Hematopoietic multipotent progenitor cell treated with erythropoietin and hydrocortisone succinate and interleukin-3 and kit ligand, for 8 days (in vitro differentiated cells): ENCODE measurements at regions not wholly inside any gene's neighbourhood (a gene's known extent, or its start where the extent isn't known, plus 50 kb on each side); places are given as distances from the start of the nearest gene placed in this dataset.
"Not testable (repeated sequence)": the region's sequence is repeated elsewhere in the genome, so short reads cannot be mapped to it uniquely, and the experiment has no call there.

ENCODE experiments used
- DNase-seq: peaks from one replicate; pipeline ENCODE4 v3.0.0-alpha.2; 2015

GRCh38 chr4:11650801-11651596 is 222.3 kb upstream of the HS3ST1 start:
- DNase-seq = no peak

- no peak for DNase-seq
Observed at GRCh38 chr4:11647433-11647832, 218.7 kb upstream of the HS3ST1 start.

GRCh38 chr4:11643081-11643480 is 214.4 kb upstream of the HS3ST1 start:
- not testable (repeated sequence) for DNase-seq

GRCh38 chr4:11640584-11640983 is 211.9 kb upstream of the HS3ST1 start:
- no peak for DNase-seq

- no peak for DNase-seq
Observed at GRCh38 chr4:11636551-11636950, 207.9 kb upstream of the HS3ST1 start.

GRCh38 chr4:11636031-11636430 is 207.3 kb upstream of the HS3ST1 start:
- no peak for DNase-seq

GRCh38 chr4:11635342-11635741 is 206.6 kb upstream of the HS3ST1 start:
- no peak for DNase-seq

GRCh38 chr4:11634283-11634682 is 205.6 kb upstream of the HS3ST1 start:
- no peak for DNase-seq

GRCh38 chr4:11633430-11633829 is 204.7 kb upstream of the HS3ST1 start:
- DNase-seq = no peak

- no peak for DNase-seq
Observed at GRCh38 chr4:11632483-11632882, 203.8 kb upstream of the HS3ST1 start.

GRCh38 chr4:11632025-11632424 is 203.3 kb upstream of the HS3ST1 start:
- DNase-seq = no peak

GRCh38 chr4:11631416-11631815 is 202.7 kb upstream of the HS3ST1 start:
- no peak for DNase-seq

GRCh38 chr4:11628093-11628725 is 199.5 kb upstream of the HS3ST1 start:
- no peak for DNase-seq

- DNase-seq = no peak
Observed at GRCh38 chr4:11626066-11626465, 197.4 kb upstream of the HS3ST1 start.

- DNase-seq = no peak
Observed at GRCh38 chr4:11625211-11625610, 196.5 kb upstream of the HS3ST1 start.

- no peak for DNase-seq
Observed at GRCh38 chr4:11624370-11624769, 195.7 kb upstream of the HS3ST1 start.

- peak; percentile 10 for DNase-seq
Observed at GRCh38 chr4:11623726-11624037, 195.0 kb upstream of the HS3ST1 start.

- DNase-seq = no peak
Observed at GRCh38 chr4:11622961-11623725, 194.4 kb upstream of the HS3ST1 start.

- no peak for DNase-seq
Observed at GRCh38 chr4:11620861-11621260, 192.2 kb upstream of the HS3ST1 start.

- no peak for DNase-seq
Observed at GRCh38 chr4:11618666-11619282, 190.1 kb upstream of the HS3ST1 start.

GRCh38 chr4:11616856-11617255 is 188.2 kb upstream of the HS3ST1 start:
- no peak for DNase-seq

- DNase-seq = no peak
Observed at GRCh38 chr4:11615601-11616000, 186.9 kb upstream of the HS3ST1 start.

- no peak for DNase-seq
Observed at GRCh38 chr4:11614426-11614825, 185.7 kb upstream of the HS3ST1 start.

- no peak for DNase-seq
Observed at GRCh38 chr4:11611868-11612267, 183.2 kb upstream of the HS3ST1 start.
